H9 (cell line): ENCODE measurements at regions not wholly inside any gene's neighbourhood (a gene's known extent, or its start where the extent isn't known, plus 50 kb on each side); places are given as distances from the start of the nearest gene placed in this dataset.

Experiments
- DNase-seq: peaks from one replicate; pipeline ENCODE4 v3.0.0-alpha.2; 2017
- H2AFZ ChIP-seq: one replicate; pipeline ENCODE4 v1.6.1; 2013; ENCODE audit warnings: mild to moderate bottlenecking, low read length, control low read depth, moderate library complexity
- H2AK5ac ChIP-seq: 2 replicates; pipeline ENCODE4 v1.6.1; 2013; ENCODE audit warnings: low read length, control low read depth, mixed read lengths; ENCODE audit not compliant: insufficient read length
- H2BK120ac ChIP-seq: one replicate; pipeline ENCODE4 v1.6.1; 2013; ENCODE audit warnings: low read depth, mild to moderate bottlenecking, low read length, control low read depth, inconsistent platforms; ENCODE audit not compliant: poor library complexity, severe bottlenecking
- H2BK12ac ChIP-seq: 2 replicates; pipeline ENCODE4 v1.6.1; 2013; ENCODE audit warnings: low read length, control low read depth, mixed read lengths, low read depth; ENCODE audit not compliant: insufficient read length
- H2BK15ac ChIP-seq: 2 replicates; pipeline ENCODE4 v1.6.1; 2013; ENCODE audit warnings: low read depth, low read length, control low read depth
- H2BK20ac ChIP-seq: one replicate; pipeline ENCODE4 v1.6.1; 2013; ENCODE audit warnings: low read depth, mild to moderate bottlenecking, low read length, control low read depth, inconsistent platforms; ENCODE audit not compliant: poor library complexity, severe bottlenecking
- H2BK5ac ChIP-seq: 2 replicates; pipeline ENCODE4 v1.6.1; 2013; ENCODE audit warnings: low read length, control low read depth, mixed read lengths; ENCODE audit not compliant: insufficient read length
- H3K14ac ChIP-seq: 2 replicates; pipeline ENCODE4 v1.6.1; 2013; ENCODE audit warnings: low read length, control low read depth; ENCODE audit not compliant: insufficient read depth
- H3K18ac ChIP-seq: 2 replicates; pipeline ENCODE4 v1.6.1; 2013; ENCODE audit warnings: low read depth, mild to moderate bottlenecking, mixed read lengths, low read length, control low read depth; ENCODE audit not compliant: insufficient read length
- H3K23ac ChIP-seq: 2 replicates; pipeline ENCODE4 v1.6.1; 2013; ENCODE audit warnings: low read length, control low read depth, mixed read lengths, low read depth; ENCODE audit not compliant: insufficient read length
- H3K23me2 ChIP-seq: 2 replicates; pipeline ENCODE4 v1.6.1; 2013; ENCODE audit warnings: low read depth, mild to moderate bottlenecking, mixed read lengths, low read length, control low read depth; ENCODE audit not compliant: insufficient read length, poor library complexity, severe bottlenecking
- H3K27ac ChIP-seq: 2 replicates; pipeline ENCODE4 v1.5.1; 2013; ENCODE audit warnings: low read length, control low read depth, mixed read lengths, low read depth; ENCODE audit not compliant: insufficient read length
- H3K27me3 ChIP-seq: 2 replicates; pipeline ENCODE4 v1.6.1; 2013; ENCODE audit warnings: low read length, control low read depth, inconsistent platforms; ENCODE audit not compliant: insufficient read depth
- H3K4ac ChIP-seq: 2 replicates; pipeline ENCODE4 v1.6.1; 2013; ENCODE audit warnings: low read depth, mild to moderate bottlenecking, control low read depth, inconsistent platforms, low read length, moderate library complexity
- H3K4me1 ChIP-seq: 2 replicates; pipeline ENCODE4 v1.6.1; 2013; ENCODE audit warnings: low read length, control low read depth, inconsistent platforms; ENCODE audit not compliant: insufficient read depth
- H3K4me2 ChIP-seq: 2 replicates; pipeline ENCODE4 v1.6.1; 2013; ENCODE audit warnings: low read length, control low read depth, mixed read lengths; ENCODE audit not compliant: insufficient read length, insufficient read depth
- H3K56ac ChIP-seq: 2 replicates; pipeline ENCODE4 v1.6.1; 2013; ENCODE audit warnings: low read depth, mild to moderate bottlenecking, mixed read lengths, low read length, control low read depth; ENCODE audit not compliant: insufficient read length
- H3K79me1 ChIP-seq: 2 replicates; pipeline ENCODE4 v1.6.1; 2013; ENCODE audit warnings: low read depth, mild to moderate bottlenecking, moderate library complexity, low read length, control low read depth, inconsistent platforms; ENCODE audit not compliant: insufficient read depth, poor library complexity, severe bottlenecking
- H3K79me2 ChIP-seq: 2 replicates; pipeline ENCODE4 v1.6.1; 2013; ENCODE audit warnings: low read length, control low read depth, inconsistent platforms; ENCODE audit not compliant: insufficient read depth
- H3K9ac ChIP-seq: 2 replicates; pipeline ENCODE4 v1.6.1; 2013; ENCODE audit warnings: low read length, control low read depth, mixed read lengths; ENCODE audit not compliant: insufficient read length; ENCODE audit errors: extremely low read depth
- H3K9me3 ChIP-seq: one replicate; pipeline ENCODE4 v1.6.1; 2013; ENCODE audit warnings: low read depth, low read length, inconsistent platforms; ENCODE audit not compliant: control insufficient read depth
- H3T11ph ChIP-seq: one replicate; pipeline ENCODE4 v1.6.1; 2013; ENCODE audit warnings: mild to moderate bottlenecking, low read length, control low read depth, inconsistent platforms
- H4K20me1 ChIP-seq: one replicate; pipeline ENCODE4 v1.6.1; 2013; ENCODE audit not compliant: control insufficient read depth, insufficient read length, insufficient read depth
- H4K5ac ChIP-seq: 2 replicates; pipeline ENCODE4 v1.6.1; 2013; ENCODE audit warnings: low read depth, mild to moderate bottlenecking, mixed read lengths, low read length, control low read depth; ENCODE audit not compliant: insufficient read length
- H4K8ac ChIP-seq: replicated peaks from 2 replicates; pipeline ENCODE4 v1.6.1; 2013; ENCODE audit warnings: low read length, control low read depth, mixed read lengths, low read depth; ENCODE audit not compliant: insufficient read length
- H4K91ac ChIP-seq: 2 replicates; pipeline ENCODE4 v1.6.1; 2013; ENCODE audit warnings: low read depth, mild to moderate bottlenecking, moderate library complexity, mixed read lengths, low read length, control low read depth; ENCODE audit not compliant: insufficient read length
- H3K27ac Mint-ChIP-seq, 3 experiments: 2 replicates in 2 of 3; 3 replicates in 1 of 3; pipeline ENCODE4 v1.8.0; 2020 to 2021; ENCODE audit warnings: mixed read lengths in 3 of 3, mild to moderate bottlenecking in 1 of 3, moderate library complexity in 1 of 3
- H3K27me3 Mint-ChIP-seq: 2 replicates; pipeline ENCODE4 v1.8.0; 2021; ENCODE audit warnings: low read depth, mild to moderate bottlenecking, moderate library complexity, mixed read lengths
- H3K36me3 Mint-ChIP-seq, 3 experiments: 2 replicates in 2 of 3; 3 replicates in 1 of 3; pipeline ENCODE4 v1.8.0; 2020 to 2021; ENCODE audit warnings: low read depth in 3 of 3, mixed read lengths in 3 of 3; ENCODE audit not compliant: insufficient read depth in 1 of 3
- H3K4me1 Mint-ChIP-seq, 2 experiments: 2 replicates each; pipeline ENCODE4 v1.8.0; 2020; ENCODE audit warnings: mixed read lengths in 2 of 2
- H3K4me3 Mint-ChIP-seq, 2 experiments: 2 replicates in 1 of 2; 3 replicates in 1 of 2; pipeline ENCODE4 v1.8.0; 2020 to 2021; ENCODE audit warnings: mild to moderate bottlenecking in 2 of 2, mixed read lengths in 2 of 2, moderate library complexity in 1 of 2
- H3K9me3 Mint-ChIP-seq, 2 experiments: 2 replicates in 1 of 2; 3 replicates in 1 of 2; pipeline ENCODE4 v1.8.0; 2020; ENCODE audit warnings: mild to moderate bottlenecking in 2 of 2, mixed read lengths in 2 of 2, moderate library complexity in 1 of 2
- CTCF ChIP-seq: fragments of 200-600 bp; sonication (generic); conservative IDR thresholded peaks from 3 replicates; pipeline ENCODE4 v1.8.0; 2021; ENCODE audit warnings: antibody characterized with exemption, mild to moderate bottlenecking
- WGBS: extraction: QIAGEN DNeasy Blood & Tissue Kit; methylation state at CpG from one replicate; pipeline ENCODE4 v1.1.7; 2013; ENCODE audit warnings: missing lambda C conversion rate, low lambda C conversion rate, mixed read lengths; ENCODE audit not compliant: insufficient read length; ENCODE audit errors: extremely low coverage; 5-methylcytosine and 5-hydroxymethylcytosine counted together

DNA sequence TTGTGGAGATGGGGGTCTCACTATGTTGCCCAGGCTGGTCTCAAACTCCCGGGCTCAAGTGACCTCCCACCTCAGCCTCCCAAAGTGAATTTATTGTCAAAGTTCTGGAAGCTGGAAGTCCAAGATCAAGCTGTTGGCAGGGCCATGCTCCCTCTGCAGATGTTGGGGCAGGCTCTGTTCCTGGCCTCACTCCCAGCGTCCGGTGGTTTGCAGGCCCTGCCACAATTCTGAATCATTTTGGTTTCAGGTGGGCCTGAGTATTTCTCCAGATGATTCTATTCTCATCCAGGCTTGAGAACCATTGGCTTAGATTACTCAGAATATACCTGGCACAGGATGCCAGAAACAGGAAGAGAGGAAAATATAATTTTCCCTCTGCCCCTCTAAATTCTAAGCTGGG lies 737.4 kb downstream of the TNS3 start:
- Histone ChIP-seq H3K4me1 (no peaks in the 10 kb centered on the region), H3K27me3 (no peaks in the 10 kb centered on the region), H4K5ac (no peak overlapping the region), H4K20me1 (no peaks in the 10 kb centered on the region), H3K9ac (no peak overlapping the region), H3K79me2 (no peaks in the 10 kb centered on the region), H2BK20ac (no peak overlapping the region), H3K79me1 (no peaks in the 10 kb centered on the region), H3K56ac (no peak overlapping the region), H4K91ac (no peak overlapping the region), H3K27ac (no peak overlapping the region), H3K4ac (no peak overlapping the region), H3K23me2 (no peaks in the 10 kb centered on the region), H2BK15ac (no peak overlapping the region), H3K14ac (no peak overlapping the region), H3T11ph (no peak overlapping the region), H3K4me2 (no peak overlapping the region), H2BK12ac (no peak overlapping the region), H4K8ac (no peak overlapping the region), H3K18ac (no peak overlapping the region), H3K23ac (no peak overlapping the region), H2AK5ac (no peak overlapping the region), H2BK5ac (no peak overlapping the region), H2BK120ac (no peak overlapping the region), H3K9me3 (no peaks in the 10 kb centered on the region), H2AFZ (no peak overlapping the region)
- Mint-ChIP-seq H3K36me3 (no peaks in the 10 kb centered on the region), H3K27me3 (no peaks in the 10 kb centered on the region), H3K9me3 (no peaks in the 10 kb centered on the region), H3K4me3 (no peak overlapping the region), H3K27ac (no peak overlapping the region), H3K4me1 (0 out of 4 replicates have a peak, but pooled peaks cover 0 to 4% of the 10 kb centered on the region in 2 experiments)
- no peak for TF ChIP-seq CTCF
- no peak for DNase-seq
- WGBS, result no CpG with 5 or more reads among the region's 3 CpGs
